Neuronal stem cell (in vitro differentiated cells): ENCODE measurements at regions not wholly inside any gene's neighbourhood (a gene's known extent, or its start where the extent isn't known, plus 50 kb on each side); places are given as distances from the start of the nearest gene placed in this dataset.
A peak's percentile ranks its signal among the peaks of the same experiment; 100 is the strongest.

Experiments
- DNase-seq: peaks from one replicate; pipeline ENCODE4 v3.0.0-alpha.2; 2013; ENCODE audit warnings: low spot score
- H2AFZ ChIP-seq: one replicate; pipeline ENCODE4 v1.6.1; 2013; ENCODE audit warnings: mild to moderate bottlenecking, low read length, inconsistent platforms
- H2AK5ac ChIP-seq: 2 replicates; pipeline ENCODE4 v1.6.1; 2013; ENCODE audit warnings: low read depth, mild to moderate bottlenecking, inconsistent platforms, low read length, moderate library complexity, mixed read lengths
- H2BK120ac ChIP-seq: 2 replicates; pipeline ENCODE4 v1.6.1; 2013; ENCODE audit warnings: low read depth, mild to moderate bottlenecking, inconsistent platforms, low read length, moderate library complexity, mixed read lengths
- H2BK12ac ChIP-seq: one replicate; pipeline ENCODE4 v1.6.1; 2013; ENCODE audit warnings: low read length, inconsistent platforms
- H2BK15ac ChIP-seq: 2 replicates; pipeline ENCODE4 v1.6.1; 2013; ENCODE audit warnings: mild to moderate bottlenecking, low read length, inconsistent platforms, mixed read lengths
- H2BK5ac ChIP-seq: one replicate; pipeline ENCODE4 v1.6.1; 2013; ENCODE audit warnings: inconsistent platforms, mild to moderate bottlenecking, low read length, moderate library complexity
- H3K14ac ChIP-seq: one replicate; pipeline ENCODE4 v1.6.1; 2013; ENCODE audit warnings: low read length, inconsistent platforms
- H3K18ac ChIP-seq: 2 replicates; pipeline ENCODE4 v1.6.1; 2013; ENCODE audit warnings: low read length, inconsistent platforms
- H3K23ac ChIP-seq: 2 replicates; pipeline ENCODE4 v1.6.1; 2013; ENCODE audit warnings: low read depth, mild to moderate bottlenecking, mixed read lengths, low read length, inconsistent platforms; ENCODE audit not compliant: poor library complexity
- H3K27ac ChIP-seq: replicated peaks from 3 replicates; pipeline ENCODE4 v1.5.1; 2013; ENCODE audit warnings: low read length, inconsistent platforms
- H3K27me3 ChIP-seq, 3 experiments: 2 replicates each; pipeline ENCODE4 v1.6.1; 2013; ENCODE audit warnings: low read length in 3 of 3, mild to moderate bottlenecking in 2 of 3, inconsistent platforms in 1 of 3, low read depth in 1 of 3, mixed read lengths in 1 of 3, moderate library complexity in 1 of 3; ENCODE audit not compliant: control insufficient read depth in 3 of 3, insufficient read depth in 3 of 3
- H3K36me3 ChIP-seq, 2 donors: replicated peaks in 1 of 2; 2 replicates each; pipeline ENCODE4 v1.6.1; 2013; ENCODE audit warnings: low read length in 2 of 2; ENCODE audit not compliant: control insufficient read depth in 2 of 2, insufficient read depth in 2 of 2
- H3K4ac ChIP-seq: 2 replicates; pipeline ENCODE4 v1.6.1; 2013; ENCODE audit warnings: inconsistent platforms, mild to moderate bottlenecking, low read length, moderate library complexity
- H3K4me1 ChIP-seq, 2 donors: 1 replicate in 1 of 2; 2 replicates in 1 of 2; pipeline ENCODE4 v1.6.1; 2013; ENCODE audit warnings: low read length in 2 of 2, low read depth in 1 of 2; ENCODE audit not compliant: control insufficient read depth in 2 of 2, insufficient read depth in 1 of 2
- H3K4me2 ChIP-seq: one replicate; pipeline ENCODE4 v1.6.1; 2013; ENCODE audit warnings: mild to moderate bottlenecking, low read length, inconsistent platforms; ENCODE audit not compliant: insufficient read depth, poor library complexity, severe bottlenecking
- H3K4me3 ChIP-seq, 2 donors: 2 replicates each; pipeline ENCODE4 v1.5.1; 2013; ENCODE audit warnings: low read length in 2 of 2, mild to moderate bottlenecking in 2 of 2, inconsistent platforms in 1 of 2, moderate library complexity in 1 of 2
- H3K79me1 ChIP-seq: one replicate; pipeline ENCODE4 v1.6.1; 2013; ENCODE audit warnings: low read depth, mild to moderate bottlenecking, inconsistent platforms, low read length, moderate library complexity
- H3K9ac ChIP-seq: one replicate; pipeline ENCODE4 v1.6.1; 2013; ENCODE audit warnings: mild to moderate bottlenecking, low read depth, low read length, inconsistent platforms; ENCODE audit not compliant: poor library complexity
- H3K9me3 ChIP-seq, 2 donors: replicated peaks in 1 of 2; 2 replicates each; pipeline versions ENCODE3 to v1.6.1; 2013; ENCODE audit warnings: low read length in 2 of 2, mild to moderate bottlenecking in 2 of 2, inconsistent platforms in 1 of 2, low read depth in 1 of 2, mixed read lengths in 1 of 2, moderate library complexity in 1 of 2; ENCODE audit not compliant: control insufficient read depth in 2 of 2, insufficient read depth in 1 of 2
- H4K8ac ChIP-seq: one replicate; pipeline ENCODE4 v1.6.1; 2013; ENCODE audit warnings: low read depth, mild to moderate bottlenecking, inconsistent platforms, low read length, moderate library complexity
- H4K91ac ChIP-seq: one replicate; pipeline ENCODE4 v1.6.1; 2013; ENCODE audit warnings: low read length, low read depth, mild to moderate bottlenecking, inconsistent platforms; ENCODE audit not compliant: poor library complexity
- WGBS, 2 donors: extraction: QIAGEN DNeasy Blood & Tissue Kit; methylation state at CpG; one replicate each; pipeline ENCODE4 v1.1.7; 2013; ENCODE audit warnings: missing lambda C conversion rate in 2 of 2, mixed read lengths in 1 of 2; ENCODE audit not compliant: insufficient read length in 2 of 2, insufficient replicate concordance in 1 of 2; ENCODE audit errors: extremely low coverage in 2 of 2; 5-methylcytosine and 5-hydroxymethylcytosine counted together

- Histone ChIP-seq H2AK5ac (no peak overlapping the region), H3K9ac (no peak overlapping the region), H3K79me1 (no peaks in the 10 kb centered on the region), H3K9me3 (no peaks in the 10 kb centered on the region), H3K18ac (no peak overlapping the region), H2BK120ac (no peak overlapping the region), H3K4me3 (no peak overlapping the region), H3K36me3 (no peaks in the 10 kb centered on the region), H4K91ac (no peak overlapping the region), H2AFZ (no peak overlapping the region), H3K23ac (no peak overlapping the region), H3K27ac (no peak overlapping the region), H3K4me2 (no peak overlapping the region), H3K4ac (no peak overlapping the region), H3K27me3 (no peaks in the 10 kb centered on the region), H2BK15ac (no peak overlapping the region), H4K8ac (no peak overlapping the region), H2BK12ac (no peak overlapping the region), H3K14ac (no peak overlapping the region), H3K4me1 (no peaks in the 10 kb centered on the region), H2BK5ac (no peak overlapping the region)
- no peak for DNase-seq
- WGBS, 2 donors = no CpG with 5 or more reads among the region's 6 CpGs
These were observed 252.1 kb downstream of the RBM43 start for GRCh38 chr2:151009437-151010175.

- H3K27me3 ChIP-seq = no peaks in the 10 kb centered on the region
- no peak overlapping the region for H2BK120ac ChIP-seq
- no peak overlapping the region for H3K27ac ChIP-seq
- DNase-seq = no peak
- H3K18ac ChIP-seq = no peak overlapping the region
- H3K4me3 ChIP-seq = no peak overlapping the region
- H3K36me3 ChIP-seq = no peaks in the 10 kb centered on the region
- no peaks in the 10 kb centered on the region for H3K9me3 ChIP-seq
- H3K14ac ChIP-seq = no peak overlapping the region
- H2BK15ac ChIP-seq = no peak overlapping the region
- no peak overlapping the region for H4K91ac ChIP-seq
- no peak overlapping the region for H2BK12ac ChIP-seq
- no peak overlapping the region for H3K4ac ChIP-seq
- no peaks in the 10 kb centered on the region for H3K4me1 ChIP-seq
- H2BK5ac ChIP-seq = no peak overlapping the region
- H4K8ac ChIP-seq = no peak overlapping the region
- no peak overlapping the region for H3K4me2 ChIP-seq
- H3K79me1 ChIP-seq = no peaks in the 10 kb centered on the region
- H3K9ac ChIP-seq = no peak overlapping the region
- no peak overlapping the region for H2AK5ac ChIP-seq
- WGBS, 2 donors = no CpG with 5 or more reads among the region's 6 CpGs
- no peak overlapping the region for H3K23ac ChIP-seq
- H2AFZ ChIP-seq = no peak overlapping the region
These were observed 254.3 kb downstream of the RBM43 start for GRCh38 chr2:151007365-151007764.

GRCh38 chr2:151002959-151003600, 258.6 kb downstream of the RBM43 start:
- Histone ChIP-seq H2AFZ (no peak overlapping the region), H3K9ac (no peak overlapping the region), H3K23ac (no peak overlapping the region), H2AK5ac (no peak overlapping the region), H3K14ac (no peak overlapping the region), H2BK15ac (no peak overlapping the region), H3K27ac (no peak overlapping the region), H3K79me1 (no peaks in the 10 kb centered on the region), H3K4me1 (no peaks in the 10 kb centered on the region), H2BK120ac (no peak overlapping the region), H2BK12ac (no peak overlapping the region), H3K4ac (no peak overlapping the region), H3K36me3 (no peaks in the 10 kb centered on the region), H3K18ac (no peak overlapping the region), H4K8ac (no peak overlapping the region), H4K91ac (no peak overlapping the region), H3K9me3 (no peaks in the 10 kb centered on the region), H2BK5ac (no peak overlapping the region), H3K27me3 (no peaks in the 10 kb centered on the region), H3K4me3 (no peak overlapping the region), H3K4me2 (no peak overlapping the region)
- WGBS, 2 donors = no CpG with 5 or more reads among the region's 5 CpGs
- DNase-seq = no peak

- H3K23ac ChIP-seq = no peak overlapping the region
- H2BK15ac ChIP-seq = no peak overlapping the region
- H3K4me2 ChIP-seq = no peak overlapping the region
- no peak overlapping the region for H2BK12ac ChIP-seq
- H3K27ac ChIP-seq = no peak overlapping the region
- H3K27me3 ChIP-seq = no peaks in the 10 kb centered on the region
- no peak overlapping the region for H2BK5ac ChIP-seq
- DNase-seq = no peak
- H3K36me3 ChIP-seq = no peaks in the 10 kb centered on the region
- no peak overlapping the region for H4K8ac ChIP-seq
- peak overlapping the region; percentile 3 for H2AFZ ChIP-seq
- no peak overlapping the region for H3K4ac ChIP-seq
- H3K79me1 ChIP-seq = no peaks in the 10 kb centered on the region
- H3K14ac ChIP-seq = no peak overlapping the region
- no peak overlapping the region for H2AK5ac ChIP-seq
- no peak overlapping the region for H3K18ac ChIP-seq
- no peak overlapping the region for H2BK120ac ChIP-seq
- no peaks in the 10 kb centered on the region for H3K4me1 ChIP-seq
- H3K9ac ChIP-seq = no peak overlapping the region
- WGBS, 2 donors = no CpG with 5 or more reads among the region's 7 CpGs
- H3K4me3 ChIP-seq = no peak overlapping the region
- H4K91ac ChIP-seq = no peak overlapping the region
- no peaks in the 10 kb centered on the region for H3K9me3 ChIP-seq
These were observed 263.8 kb downstream of the RBM43 start for GRCh38 chr2:150997702-150998440.
